Activated effector memory CD4-positive, alpha-beta T cell treated with anti-CD3 and anti-CD28 coated beads, Interleukin-2, amount 50 U/mL, for 16 hours (primary cell): ENCODE measurements at regions not wholly inside any gene's neighbourhood (a gene's known extent, or its start where the extent isn't known, plus 50 kb on each side); places are given as distances from the start of the nearest gene placed in this dataset.
"Not testable (repeated sequence)": the region's sequence is repeated elsewhere in the genome, so short reads cannot be mapped to it uniquely, and the experiment has no call there.

Experiments
- DNase-seq: peaks from one replicate; pipeline ENCODE4 v3.0.0-alpha.2; 2020

GRCh38 chr7:67856046-67856445 lies 859.4 kb downstream of the TYW1 start:
- no peak for DNase-seq

GRCh38 chr7:67857698-67858097 lies 861.1 kb downstream of the TYW1 start:
- no peak for DNase-seq

- DNase-seq, result no peak
Observed at GRCh38 chr7:67858931-67859330, 862.3 kb downstream of the TYW1 start.

GRCh38 chr7:67863911-67864310 lies 867.3 kb downstream of the TYW1 start:
- no peak for DNase-seq

GRCh38 chr7:67866054-67866453 lies 869.4 kb downstream of the TYW1 start:
- DNase-seq, result no peak

- DNase-seq, result no peak
Observed at GRCh38 chr7:67866812-67867211, 870.2 kb downstream of the TYW1 start.

- no peak for DNase-seq
Observed at GRCh38 chr7:67870396-67870795, 873.8 kb downstream of the TYW1 start.

- DNase-seq, result no peak
Observed at GRCh38 chr7:67875558-67875957, 878.9 kb downstream of the TYW1 start.

- no peak for DNase-seq
Observed at GRCh38 chr7:67878808-67879207, 882.2 kb downstream of the TYW1 start.

GRCh38 chr7:67882843-67883242 lies 886.2 kb downstream of the TYW1 start:
- DNase-seq, result no peak

GRCh38 chr7:67890316-67890715 lies 893.7 kb downstream of the TYW1 start:
- no peak for DNase-seq

GRCh38 chr7:67894746-67895145 lies 898.1 kb downstream of the TYW1 start:
- no peak for DNase-seq

GRCh38 chr7:67896721-67897120 lies 900.1 kb downstream of the TYW1 start:
- no peak for DNase-seq

- DNase-seq, result no peak
Observed at GRCh38 chr7:67900456-67900855, 903.8 kb downstream of the TYW1 start.

- DNase-seq, result no peak
Observed at GRCh38 chr7:67901808-67902480, 905.3 kb downstream of the TYW1 start.

GRCh38 chr7:67907792-67908191 lies 911.2 kb downstream of the TYW1 start:
- no peak for DNase-seq

GRCh38 chr7:67912437-67912836 lies 915.8 kb downstream of the TYW1 start:
- DNase-seq, result no peak

- no peak for DNase-seq
Observed at GRCh38 chr7:67913604-67914003, 917.0 kb downstream of the TYW1 start.

- not testable (repeated sequence) for DNase-seq
Observed at GRCh38 chr7:67916111-67916510, 919.5 kb downstream of the TYW1 start.

- no peak for DNase-seq
Observed at GRCh38 chr7:67916571-67917436, 920.2 kb downstream of the TYW1 start.

- DNase-seq, result no peak
Observed at GRCh38 chr7:67917437-67917755, 920.8 kb downstream of the TYW1 start.

- no peak for DNase-seq
Observed at GRCh38 chr7:67918158-67918557, 921.5 kb downstream of the TYW1 start.

GRCh38 chr7:67923286-67923685 lies 926.7 kb downstream of the TYW1 start:
- DNase-seq, result no peak

GRCh38 chr7:67928141-67928540 lies 931.5 kb downstream of the TYW1 start:
- DNase-seq, result no peak

- not testable (repeated sequence) for DNase-seq
Observed at GRCh38 chr7:67936447-67936846, 939.8 kb downstream of the TYW1 start.
